ENCODE measurements at regions not wholly inside any gene's neighbourhood (a gene's known extent, or its start where the extent isn't known, plus 50 kb on each side); places are given as distances from the start of the nearest gene placed in this dataset.

GRCh38 chr3:62936626-62937254, 61.5 kb upstream of the CADPS start:
- no TSS peak for BruUV-seq (replicated peaks)
- TF ChIP-seq ELF1 (IDR thresholded peaks at IDR 0.05; ENCODE audit: borderline replicate concordance, low read depth) (no peak), ZNF274 (IDR thresholded peaks at IDR 0.05; ENCODE audit: low read depth, low read length) (no peak), CBX3 (IDR thresholded peaks at IDR 0.05; ENCODE audit: low read depth) (no peak), MAX (IDR thresholded peaks at IDR 0.05) (no peak), ZBTB33 (IDR thresholded peaks at IDR 0.05; ENCODE audit: extremely low read depth, insufficient replicate concordance, low read length) (no peak), EZH2 (IDR thresholded peaks at IDR 0.05) (no peak), RAD21 (IDR thresholded peaks at IDR 0.05; ENCODE audit: low read depth) (no peak), CEBPB (IDR thresholded peaks at IDR 0.05; ENCODE audit: low read depth) (no peak), JUND (IDR thresholded peaks at IDR 0.05) (no peak), YY1 (IDR thresholded peaks at IDR 0.05; ENCODE audit: extremely low read depth, insufficient replicate concordance, low read depth, low read length) (no peak), ATF3 (IDR thresholded peaks at IDR 0.05) (no peak)
- intact Hi-C loops (cut with micrococcal nuclease) = no loop called here
- Histone ChIP-seq H3K9me2 (ENCODE audit: insufficient read depth) (no peaks in the 10 kb centered on the region), H3K79me2 (ENCODE audit: insufficient read depth, low read length) (no peaks in the 10 kb centered on the region), H3K4me2 (ENCODE audit: low read length) (no peak overlapping the region), H3K4me3 (replicated peaks in 1 of 2; ENCODE audit: low read depth in 1 of 2, low read length in 2 of 2) (no peak overlapping the region), H3K27ac (ENCODE audit: low read depth, low read length) (no peak overlapping the region), H4K20me1 (ENCODE audit: insufficient read depth) (no peaks in the 10 kb centered on the region), H3K36me3 (ENCODE audit: control insufficient read depth in 1 of 2, insufficient read depth in 2 of 2, low read length in 2 of 2) (no peaks in the 10 kb centered on the region), H3K9ac (ENCODE audit: low read length) (no peak overlapping the region), H3K9me3 (ENCODE audit: control insufficient read depth in 1 of 2, insufficient read depth in 1 of 2, low read depth in 1 of 2, low read length in 2 of 2) (no peaks in the 10 kb centered on the region), H3K27me3 (ENCODE audit: insufficient read depth, low read length) (0 out of 2 replicates have a peak, but pooled peaks cover 5% of the 10 kb centered on the region), H3K4me1 (ENCODE audit: control insufficient read depth in 1 of 2, insufficient read depth in 2 of 2, low read length in 2 of 2) (no peaks in the 10 kb centered on the region), H2AFZ (ENCODE audit: low read depth, low read length, poor library complexity, severe bottlenecking) (no peak overlapping the region)
- POLR2A ChIA-PET = no interaction called here
- RAD21 ChIA-PET (ENCODE audit: low non-redundant PET in 1 of 2, low total read pairs in 2 of 2, uncharacterized antibody in 2 of 2, unreplicated experiment in 2 of 2) = no interaction called here
- ATAC-seq (no peak), DNase-seq (ENCODE audit: low read depth, low spot score) (no peak)
- CTCF ChIA-PET = no interaction called here
